MCF 10A (cell line): ENCODE measurements at regions not wholly inside any gene's neighbourhood (a gene's known extent, or its start where the extent isn't known, plus 50 kb on each side); places are given as distances from the start of the nearest gene placed in this dataset.

Experiments used
- BruUV-seq: library from RNA; stranded (reverse); fragments of 400-500 nt; replicated peaks from 2 replicates; lab custom pipeline; 2021; lab: Mats Ljungman, UMichigan
- CTCF ChIA-PET: fragments of 300-600 bp; sonication (Branson Sonifier 250); formaldehyde crosslinking; extraction: SDS; loops from one replicate; lab custom pipeline; 2021; ENCODE audit warnings: antibody characterized with exemption, inconsistent platforms; lab: Yijun Ruan, JAX
- POLR2A ChIA-PET: fragments of 300-600, 350-650 bp; sonication (Branson Sonifier 250); formaldehyde crosslinking; extraction: SDS; loops from one replicate; lab custom pipeline; 2020; ENCODE audit warnings: antibody characterized with exemption, inconsistent platforms; lab: Yijun Ruan, JAX
- DNase-seq: peaks from one replicate; pipeline ENCODE4 v3.0.0-alpha.2; 2018; ENCODE audit not compliant: unreplicated experiment
- H3K27ac Mint-ChIP-seq: one replicate; pipeline ENCODE4 v1.8.0; 2022; ENCODE audit warnings: mild to moderate bottlenecking, low read depth, mixed read lengths; ENCODE audit not compliant: unreplicated experiment
- H3K27me3 Mint-ChIP-seq: one replicate; pipeline ENCODE4 v1.8.0; 2022; ENCODE audit warnings: mixed read lengths; ENCODE audit not compliant: insufficient read depth, unreplicated experiment
- H3K36me3 Mint-ChIP-seq: one replicate; pipeline ENCODE4 v1.8.0; 2022; ENCODE audit warnings: mild to moderate bottlenecking, moderate library complexity, mixed read lengths; ENCODE audit not compliant: insufficient read depth, unreplicated experiment
- H3K4me1 Mint-ChIP-seq: one replicate; pipeline ENCODE4 v1.8.0; 2022; ENCODE audit warnings: mixed read lengths; ENCODE audit not compliant: insufficient read depth, unreplicated experiment
- H3K4me3 Mint-ChIP-seq: one replicate; pipeline ENCODE4 v1.8.0; 2022; ENCODE audit warnings: mild to moderate bottlenecking, moderate library complexity, mixed read lengths; ENCODE audit not compliant: unreplicated experiment
- H3K9me3 Mint-ChIP-seq: one replicate; pipeline ENCODE4 v1.8.0; 2022; ENCODE audit warnings: mixed read lengths; ENCODE audit not compliant: unreplicated experiment
- intact Hi-C: fragments of 100-400 bp; cut with micrococcal nuclease; formaldehyde crosslinking; loops from 2 replicates; pipeline ENCODE4 v1.14.1; 2022
- TF ChIP-seq, protein P1 (sequence below): fragments of 200-600 bp; IDR thresholded peaks from one replicate; pipeline ENCODE4 v1.8.0; 2022; ENCODE audit warnings: antibody characterized with exemption, mild to moderate bottlenecking; ENCODE audit not compliant: unreplicated experiment

GRCh38 chr18:55014095-55014494 lies 54.8 kb upstream of the CCDC68 start:
- Mint-ChIP-seq H3K9me3 (no peaks in the 10 kb centered on the region), H3K36me3 (no peaks in the 10 kb centered on the region)
- CTCF ChIA-PET = interaction anchor here (0.6 to 1.3 kb wide), 2 partner anchors 30 to 1803 kb away, joined by 3 read pairs; no protein-coding TSS in a partner anchor

GRCh38 chr18:55013685-55014084 lies 54.4 kb upstream of the CCDC68 start:
- intact Hi-C loops = no loop called here
- no peaks in the 10 kb centered on the region for H3K27me3 Mint-ChIP-seq
- H3K36me3 Mint-ChIP-seq = no peaks in the 10 kb centered on the region
- ChIA-PET CTCF (interaction anchor here (0.6 to 1.3 kb wide), 2 partner anchors 30 to 1802 kb away, joined by 3 read pairs; no protein-coding TSS in a partner anchor), POLR2A (interaction anchor here (0.6 kb wide), 2 partner anchors 231 to 659 kb away, joined by 3 read pairs; no protein-coding TSS in a partner anchor)
- no peak overlapping the region for H3K4me3 Mint-ChIP-seq
- no peaks in the 10 kb centered on the region for H3K9me3 Mint-ChIP-seq
- no peak for DNase-seq
- peaks cover 1% of the 10 kb centered on the region for H3K4me1 Mint-ChIP-seq
- TF ChIP-seq, protein P1, sequence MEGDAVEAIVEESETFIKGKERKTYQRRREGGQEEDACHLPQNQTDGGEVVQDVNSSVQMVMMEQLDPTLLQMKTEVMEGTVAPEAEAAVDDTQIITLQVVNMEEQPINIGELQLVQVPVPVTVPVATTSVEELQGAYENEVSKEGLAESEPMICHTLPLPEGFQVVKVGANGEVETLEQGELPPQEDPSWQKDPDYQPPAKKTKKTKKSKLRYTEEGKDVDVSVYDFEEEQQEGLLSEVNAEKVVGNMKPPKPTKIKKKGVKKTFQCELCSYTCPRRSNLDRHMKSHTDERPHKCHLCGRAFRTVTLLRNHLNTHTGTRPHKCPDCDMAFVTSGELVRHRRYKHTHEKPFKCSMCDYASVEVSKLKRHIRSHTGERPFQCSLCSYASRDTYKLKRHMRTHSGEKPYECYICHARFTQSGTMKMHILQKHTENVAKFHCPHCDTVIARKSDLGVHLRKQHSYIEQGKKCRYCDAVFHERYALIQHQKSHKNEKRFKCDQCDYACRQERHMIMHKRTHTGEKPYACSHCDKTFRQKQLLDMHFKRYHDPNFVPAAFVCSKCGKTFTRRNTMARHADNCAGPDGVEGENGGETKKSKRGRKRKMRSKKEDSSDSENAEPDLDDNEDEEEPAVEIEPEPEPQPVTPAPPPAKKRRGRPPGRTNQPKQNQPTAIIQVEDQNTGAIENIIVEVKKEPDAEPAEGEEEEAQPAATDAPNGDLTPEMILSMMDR = no peak
- H3K27ac Mint-ChIP-seq = no peak overlapping the region
- BruUV-seq = no TSS peak

More at GRCh38 chr18:55014095-55014494, 54.8 kb upstream of the CCDC68 start:
- POLR2A ChIA-PET = interaction anchor here (0.6 kb wide), 2 partner anchors 232 to 659 kb away, joined by 3 read pairs; no protein-coding TSS in a partner anchor
- TF ChIP-seq, protein P1 = no peak
- intact Hi-C loops = no loop called here
- Mint-ChIP-seq H3K4me1 (peaks cover 5% of the 10 kb centered on the region), H3K27ac (no peak overlapping the region), H3K4me3 (no peak overlapping the region), H3K27me3 (no peaks in the 10 kb centered on the region)
- no TSS peak for BruUV-seq
- no peak for DNase-seq

- ChIA-PET POLR2A (no interaction called here), CTCF (interaction anchor here (1.3 kb wide), 1 partner anchor 29 kb away, joined by 3 read pairs; no protein-coding TSS in a partner anchor)
- Mint-ChIP-seq H3K4me1 (no peaks in the 10 kb centered on the region), H3K27me3 (no peaks in the 10 kb centered on the region), H3K27ac (no peak overlapping the region), H3K9me3 (no peaks in the 10 kb centered on the region), H3K36me3 (no peaks in the 10 kb centered on the region), H3K4me3 (no peak overlapping the region)
- no peak for DNase-seq
- intact Hi-C loops = no loop called here
- no TSS peak for BruUV-seq
- TF ChIP-seq, protein P1 = no peak
Measured at GRCh38 chr18:55013086-55013485, 53.8 kb upstream of the CCDC68 start.

DNA sequence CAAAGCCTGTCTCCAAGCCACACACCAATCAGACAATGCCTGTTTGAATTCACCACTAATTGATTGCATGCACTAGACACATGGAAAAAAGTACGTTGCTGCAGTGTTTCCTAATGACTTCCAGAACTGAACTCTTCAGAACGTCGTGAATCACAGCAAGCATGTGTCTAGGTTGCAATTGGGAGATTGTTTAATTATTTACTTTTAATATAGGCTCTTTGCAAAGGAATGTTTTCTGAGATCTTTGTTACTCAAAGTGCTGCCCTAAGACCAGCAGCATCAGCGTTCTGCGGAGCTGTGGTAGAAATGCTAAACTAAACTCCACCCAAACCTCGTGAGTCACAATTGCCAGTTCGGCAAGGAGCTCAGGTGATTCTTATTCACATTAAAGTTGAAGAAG lies 52.7 kb upstream of the CCDC68 start:
- no peak overlapping the region for H3K4me3 Mint-ChIP-seq
- DNase-seq = no peak
- no TSS peak for BruUV-seq
- no peaks in the 10 kb centered on the region for H3K36me3 Mint-ChIP-seq
- CTCF ChIA-PET = no interaction called here
- POLR2A ChIA-PET = no interaction called here
- TF ChIP-seq, protein P1 = no peak
- H3K4me1 Mint-ChIP-seq = no peaks in the 10 kb centered on the region
- H3K27me3 Mint-ChIP-seq = no peaks in the 10 kb centered on the region
- intact Hi-C loops = no loop called here
- no peaks in the 10 kb centered on the region for H3K9me3 Mint-ChIP-seq
- H3K27ac Mint-ChIP-seq = no peak overlapping the region
